Gastrocnemius medialis (tissue), 4 donors: ENCODE measurements at regions not wholly inside any gene's neighbourhood (a gene's known extent, or its start where the extent isn't known, plus 50 kb on each side); places are given as distances from the start of the nearest gene placed in this dataset.

Source experiments
- POLR2A ChIP-seq, 2 donors: fragments of 450-650 bp; IDR thresholded peaks; one replicate each; pipeline ENCODE4 v1.6.1; 2017; ENCODE audit warnings: antibody characterized with exemption in 2 of 2, mild to moderate bottlenecking in 2 of 2, moderate library complexity in 2 of 2
- TF ChIP-seq, protein P1 (sequence below), 5 experiments: fragments of 450-650 bp in 3 of 5; fragments of 200-600 bp in 2 of 5; sonication (generic) in 2 of 5; IDR thresholded peaks in 4 of 5; conservative IDR thresholded peaks in 1 of 5; 1 replicate in 4 of 5; 2 replicates in 1 of 5; pipeline ENCODE4 v1.5.1; 2016 to 2019; ENCODE audit warnings: antibody characterized with exemption in 5 of 5, mild to moderate bottlenecking in 3 of 5, moderate library complexity in 3 of 5

GRCh38 chr16:65468133-65468532 is 346.3 kb upstream of the CDH11 start:
- TF ChIP-seq, protein P1, sequence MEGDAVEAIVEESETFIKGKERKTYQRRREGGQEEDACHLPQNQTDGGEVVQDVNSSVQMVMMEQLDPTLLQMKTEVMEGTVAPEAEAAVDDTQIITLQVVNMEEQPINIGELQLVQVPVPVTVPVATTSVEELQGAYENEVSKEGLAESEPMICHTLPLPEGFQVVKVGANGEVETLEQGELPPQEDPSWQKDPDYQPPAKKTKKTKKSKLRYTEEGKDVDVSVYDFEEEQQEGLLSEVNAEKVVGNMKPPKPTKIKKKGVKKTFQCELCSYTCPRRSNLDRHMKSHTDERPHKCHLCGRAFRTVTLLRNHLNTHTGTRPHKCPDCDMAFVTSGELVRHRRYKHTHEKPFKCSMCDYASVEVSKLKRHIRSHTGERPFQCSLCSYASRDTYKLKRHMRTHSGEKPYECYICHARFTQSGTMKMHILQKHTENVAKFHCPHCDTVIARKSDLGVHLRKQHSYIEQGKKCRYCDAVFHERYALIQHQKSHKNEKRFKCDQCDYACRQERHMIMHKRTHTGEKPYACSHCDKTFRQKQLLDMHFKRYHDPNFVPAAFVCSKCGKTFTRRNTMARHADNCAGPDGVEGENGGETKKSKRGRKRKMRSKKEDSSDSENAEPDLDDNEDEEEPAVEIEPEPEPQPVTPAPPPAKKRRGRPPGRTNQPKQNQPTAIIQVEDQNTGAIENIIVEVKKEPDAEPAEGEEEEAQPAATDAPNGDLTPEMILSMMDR (IDR thresholded peaks at IDR 0.05 in 4 of 5, conservative IDR thresholded peaks at IDR 0.05 in 1 of 5), result no peak
- no peak for TF ChIP-seq POLR2A (IDR thresholded peaks at IDR 0.05)
